Activated CD4-positive, alpha-beta T cell treated with anti-CD3 and anti-CD28 coated beads, Interleukin-2, amount 10 ng/mL, durations not matched to agents 24 days and 14 days (primary cell): ENCODE measurements at regions not wholly inside any gene's neighbourhood (a gene's known extent, or its start where the extent isn't known, plus 50 kb on each side); places are given as distances from the start of the nearest gene placed in this dataset.

ENCODE experiments used
- DNase-seq: peaks from one replicate; pipeline ENCODE4 v3.0.0; 2022
- H3K27ac Mint-ChIP-seq: one replicate; pipeline ENCODE4 v1.8.0; 2022; ENCODE audit warnings: mild to moderate bottlenecking, mixed read lengths
- H3K27me3 Mint-ChIP-seq: one replicate; pipeline ENCODE4 v1.8.0; 2022; ENCODE audit warnings: mixed read lengths
- H3K36me3 Mint-ChIP-seq: one replicate; pipeline ENCODE4 v1.8.0; 2022; ENCODE audit warnings: low read depth, mild to moderate bottlenecking, mixed read lengths
- H3K4me1 Mint-ChIP-seq: one replicate; pipeline ENCODE4 v1.8.0; 2021; ENCODE audit warnings: mixed read lengths
- H3K4me3 Mint-ChIP-seq: one replicate; pipeline ENCODE4 v1.8.0; 2022; ENCODE audit warnings: mild to moderate bottlenecking, moderate library complexity, mixed read lengths
- H3K9me3 Mint-ChIP-seq: one replicate; pipeline ENCODE4 v1.8.0; 2021; ENCODE audit warnings: mixed read lengths
- intact Hi-C: fragments of 100-400 bp; cut with micrococcal nuclease; formaldehyde crosslinking; loops from one replicate; pipeline ENCODE4 v1.15.1; 2023

GRCh38 chr6:14456941-14457340, 339.4 kb downstream of the CD83 start:
- Mint-ChIP-seq H3K4me1 (peaks cover 61% of the 10 kb centered on the region), H3K36me3 (peaks cover 6% of the 10 kb centered on the region), H3K27me3 (no peaks in the 10 kb centered on the region), H3K27ac (no peak overlapping the region), H3K9me3 (peaks cover 12% of the 10 kb centered on the region), H3K4me3 (no peak overlapping the region)
- DNase-seq: no peak
- intact Hi-C loops: loop anchor here (10.0 kb wide), 1 partner anchor 178 kb away; no protein-coding TSS in a partner anchor

- no peak for DNase-seq
- Mint-ChIP-seq H3K4me1 (peaks cover 42% of the 10 kb centered on the region), H3K36me3 (peaks cover 2% of the 10 kb centered on the region), H3K4me3 (no peak overlapping the region), H3K27ac (no peak overlapping the region), H3K27me3 (no peaks in the 10 kb centered on the region), H3K9me3 (peaks cover 12% of the 10 kb centered on the region)
- intact Hi-C loops: loop anchor here (10.0 kb wide), 1 partner anchor 176 kb away; no protein-coding TSS in a partner anchor
Observed at GRCh38 chr6:14458669-14459266, 341.2 kb downstream of the CD83 start.

GRCh38 chr6:14459315-14459714, 341.7 kb downstream of the CD83 start:
- Mint-ChIP-seq H3K9me3 (peaks cover 17% of the 10 kb centered on the region), H3K4me3 (no peak overlapping the region), H3K4me1 (peaks cover 40% of the 10 kb centered on the region), H3K27ac (no peak overlapping the region), H3K27me3 (no peaks in the 10 kb centered on the region), H3K36me3 (peaks cover 2% of the 10 kb centered on the region)
- no peak for DNase-seq
- intact Hi-C loops: loop anchor here (10.0 kb wide), 1 partner anchor 175 kb away; no protein-coding TSS in a partner anchor

- Mint-ChIP-seq H3K9me3 (peaks cover 25% of the 10 kb centered on the region), H3K27ac (no peak overlapping the region), H3K4me3 (no peak overlapping the region), H3K27me3 (no peaks in the 10 kb centered on the region), H3K4me1 (peaks cover 29% of the 10 kb centered on the region), H3K36me3 (peaks cover 2% of the 10 kb centered on the region)
- no peak for DNase-seq
- intact Hi-C loops: no loop called here
Observed at GRCh38 chr6:14460556-14460955, 343.0 kb downstream of the CD83 start.

GRCh38 chr6:14462135-14462534, 344.6 kb downstream of the CD83 start:
- H3K27ac Mint-ChIP-seq: no peak overlapping the region
- intact Hi-C loops: no loop called here
- DNase-seq: no peak
- peaks cover 2% of the 10 kb centered on the region for H3K36me3 Mint-ChIP-seq
- peaks cover 34% of the 10 kb centered on the region for H3K9me3 Mint-ChIP-seq
- no peak overlapping the region for H3K4me3 Mint-ChIP-seq
- no peaks in the 10 kb centered on the region for H3K27me3 Mint-ChIP-seq
- peaks cover 18% of the 10 kb centered on the region for H3K4me1 Mint-ChIP-seq

- no peak overlapping the region for H3K4me3 Mint-ChIP-seq
- peaks cover 37% of the 10 kb centered on the region for H3K9me3 Mint-ChIP-seq
- intact Hi-C loops: no loop called here
Observed at GRCh38 chr6:14462566-14462965, 345.0 kb downstream of the CD83 start.

GRCh38 chr6:14463110-14463509, 345.5 kb downstream of the CD83 start:
- no peak overlapping the region for H3K4me3 Mint-ChIP-seq
- intact Hi-C loops: no loop called here
- no peak overlapping the region for H3K27ac Mint-ChIP-seq
- H3K9me3 Mint-ChIP-seq: peaks cover 41% of the 10 kb centered on the region
- peaks cover 18% of the 10 kb centered on the region for H3K4me1 Mint-ChIP-seq
- no peak for DNase-seq
- H3K27me3 Mint-ChIP-seq: no peaks in the 10 kb centered on the region
- peaks cover 2% of the 10 kb centered on the region for H3K36me3 Mint-ChIP-seq

More at GRCh38 chr6:14462566-14462965, 345.0 kb downstream of the CD83 start:
- Mint-ChIP-seq H3K27me3 (no peaks in the 10 kb centered on the region), H3K4me1 (peaks cover 18% of the 10 kb centered on the region), H3K27ac (no peak overlapping the region), H3K36me3 (peaks cover 2% of the 10 kb centered on the region)
- no peak for DNase-seq

GRCh38 chr6:14464055-14464454, 346.5 kb downstream of the CD83 start:
- Mint-ChIP-seq H3K27me3 (no peaks in the 10 kb centered on the region), H3K4me3 (no peak overlapping the region), H3K4me1 (peaks cover 15% of the 10 kb centered on the region), H3K27ac (no peak overlapping the region), H3K9me3 (peaks cover 47% of the 10 kb centered on the region), H3K36me3 (peaks cover 4% of the 10 kb centered on the region)
- intact Hi-C loops: no loop called here
- DNase-seq: no peak

GRCh38 chr6:14464716-14465115, 347.1 kb downstream of the CD83 start:
- peaks cover 4% of the 10 kb centered on the region for H3K36me3 Mint-ChIP-seq
- H3K27ac Mint-ChIP-seq: no peak overlapping the region
- peaks cover 53% of the 10 kb centered on the region for H3K9me3 Mint-ChIP-seq
- intact Hi-C loops: no loop called here
- DNase-seq: no peak
- H3K4me3 Mint-ChIP-seq: no peak overlapping the region
- H3K27me3 Mint-ChIP-seq: no peaks in the 10 kb centered on the region
- H3K4me1 Mint-ChIP-seq: peaks cover 14% of the 10 kb centered on the region

GRCh38 chr6:14466278-14466677, 348.7 kb downstream of the CD83 start:
- no peak overlapping the region for H3K4me3 Mint-ChIP-seq
- H3K27ac Mint-ChIP-seq: no peak overlapping the region
- intact Hi-C loops: no loop called here
- peaks cover 4% of the 10 kb centered on the region for H3K4me1 Mint-ChIP-seq
- peaks cover 2% of the 10 kb centered on the region for H3K36me3 Mint-ChIP-seq
- DNase-seq: no peak
- H3K27me3 Mint-ChIP-seq: no peaks in the 10 kb centered on the region
- peaks cover 52% of the 10 kb centered on the region for H3K9me3 Mint-ChIP-seq

GRCh38 chr6:14467591-14467990, 350.0 kb downstream of the CD83 start:
- Mint-ChIP-seq H3K4me3 (no peak overlapping the region), H3K36me3 (peaks cover 2% of the 10 kb centered on the region), H3K9me3 (peaks cover 49% of the 10 kb centered on the region), H3K4me1 (peaks cover 4% of the 10 kb centered on the region), H3K27me3 (no peaks in the 10 kb centered on the region), H3K27ac (no peak overlapping the region)
- DNase-seq: no peak
- intact Hi-C loops: no loop called here

GRCh38 chr6:14468647-14469321, 351.2 kb downstream of the CD83 start:
- Mint-ChIP-seq H3K4me1 (peaks cover 4% of the 10 kb centered on the region), H3K4me3 (no peak overlapping the region), H3K27me3 (no peaks in the 10 kb centered on the region), H3K36me3 (peaks cover 2% of the 10 kb centered on the region), H3K27ac (no peak overlapping the region), H3K9me3 (peaks cover 49% of the 10 kb centered on the region)
- intact Hi-C loops: no loop called here
- DNase-seq: no peak

- peaks cover 2% of the 10 kb centered on the region for H3K36me3 Mint-ChIP-seq
- H3K9me3 Mint-ChIP-seq: peaks cover 41% of the 10 kb centered on the region
- intact Hi-C loops: no loop called here
- no peak overlapping the region for H3K4me3 Mint-ChIP-seq
- no peaks in the 10 kb centered on the region for H3K27me3 Mint-ChIP-seq
- H3K27ac Mint-ChIP-seq: no peak overlapping the region
- DNase-seq: no peak
- peaks cover 10% of the 10 kb centered on the region for H3K4me1 Mint-ChIP-seq
Observed at GRCh38 chr6:14470101-14470500, 352.5 kb downstream of the CD83 start.

GRCh38 chr6:14470671-14471070, 353.1 kb downstream of the CD83 start:
- H3K27ac Mint-ChIP-seq: no peak overlapping the region
- DNase-seq: peak; percentile 11
- H3K4me1 Mint-ChIP-seq: peaks cover 8% of the 10 kb centered on the region
- peaks cover 2% of the 10 kb centered on the region for H3K36me3 Mint-ChIP-seq
- no peak overlapping the region for H3K4me3 Mint-ChIP-seq
- intact Hi-C loops: no loop called here
- no peaks in the 10 kb centered on the region for H3K27me3 Mint-ChIP-seq
- peaks cover 35% of the 10 kb centered on the region for H3K9me3 Mint-ChIP-seq
